SK-N-SH (cell line): ENCODE measurements at regions not wholly inside any gene's neighbourhood (a gene's known extent, or its start where the extent isn't known, plus 50 kb on each side); places are given as distances from the start of the nearest gene placed in this dataset.

Source experiments
- CTCF ChIA-PET: fragments of 300-600, 350-600 bp; formaldehyde crosslinking; extraction: SDS; loops from one replicate; lab custom pipeline; 2021; lab: Yijun Ruan, JAX
- POLR2A ChIA-PET: fragments of 350-600 bp; sonication (Branson Sonifier 250); formaldehyde crosslinking; extraction: SDS; loops from one replicate; lab custom pipeline; 2020; ENCODE audit warnings: antibody characterized with exemption, inconsistent platforms; lab: Yijun Ruan, JAX
- DNase-seq: peaks from one replicate; pipeline ENCODE4 v3.0.0; 2012
- H2AFZ ChIP-seq: fragments of 200-600 bp; sonication (generic); 2 replicates; pipeline ENCODE4 v1.8.1; 2016; ENCODE audit warnings: antibody characterized with exemption, mild to moderate bottlenecking, low read depth
- H3F3A ChIP-seq: fragments of 200-600 bp; sonication (generic); replicated peaks from 2 replicates; pipeline ENCODE3; 2016; ENCODE audit warnings: antibody characterized with exemption, mild to moderate bottlenecking; ENCODE audit not compliant: insufficient read depth
- H3K27ac ChIP-seq, 2 experiments: fragments of 200-500 bp in 1 of 2; fragments of 200-600 bp in 1 of 2; sonication (Bioruptor generic) in 1 of 2; sonication (generic), shearing (Covaris generic) in 1 of 2; 2 replicates each; pipeline versions ENCODE4 v1.5.1 to v1.6.1; 2014 to 2016; ENCODE audit warnings: low read depth in 2 of 2, inconsistent platforms in 1 of 2, low read length in 1 of 2, mild to moderate bottlenecking in 1 of 2, mixed read lengths in 1 of 2
- H3K27me3 ChIP-seq: fragments of 200-600 bp; sonication (generic), shearing (Covaris generic); 2 replicates; pipeline ENCODE4 v1.6.1; 2016; ENCODE audit warnings: mixed run types; ENCODE audit not compliant: insufficient read depth
- H3K36me3 ChIP-seq, 2 experiments: fragments of 200-500 bp in 1 of 2; fragments of 200-600 bp in 1 of 2; sonication (Bioruptor generic) in 1 of 2; sonication (generic) in 1 of 2; replicated peaks in 1 of 2; 2 replicates each; pipeline versions ENCODE3 to v1.5.1; 2014 to 2016; ENCODE audit warnings: low read length in 1 of 2, mild to moderate bottlenecking in 1 of 2; ENCODE audit not compliant: insufficient read depth in 2 of 2, control insufficient read depth in 1 of 2
- H3K4me1 ChIP-seq, 2 experiments: fragments of 200-500 bp in 1 of 2; fragments of 200-600 bp in 1 of 2; sonication (Bioruptor generic) in 1 of 2; sonication (generic), shearing (Covaris generic) in 1 of 2; 2 replicates each; pipeline versions ENCODE4 v1.5.1 to v1.6.1; 2014 to 2016; ENCODE audit warnings: low read depth in 1 of 2, low read length in 1 of 2, mixed run types in 1 of 2; ENCODE audit not compliant: insufficient read depth in 2 of 2, control insufficient read depth in 1 of 2
- H3K4me2 ChIP-seq: fragments of 200-600 bp; sonication (generic), shearing (Covaris generic); 2 replicates; pipeline ENCODE4 v1.6.1; 2017; ENCODE audit warnings: mixed run types
- H3K4me3 ChIP-seq, 2 experiments: fragments of 200-500 bp in 1 of 2; fragments of 200-600 bp in 1 of 2; sonication (Bioruptor generic) in 1 of 2; sonication (generic), shearing (Covaris generic) in 1 of 2; 2 replicates each; pipeline versions ENCODE4 v1.5.1 to v1.8.1; 2014 to 2016; ENCODE audit warnings: low read depth in 2 of 2, inconsistent platforms in 1 of 2, low read length in 1 of 2, mild to moderate bottlenecking in 1 of 2, mixed read lengths in 1 of 2, moderate library complexity in 1 of 2
- H3K79me2 ChIP-seq: fragments of 200-600 bp; sonication (generic); 2 replicates; pipeline ENCODE4 v1.8.1; 2017; ENCODE audit warnings: mild to moderate bottlenecking; ENCODE audit not compliant: insufficient read depth
- H3K9ac ChIP-seq: fragments of 200-600 bp; sonication (generic); 2 replicates; pipeline ENCODE4 v1.6.1; 2017; ENCODE audit warnings: mixed run types
- H3K9me2 ChIP-seq: fragments of 200-600 bp; sonication (generic); 2 replicates; pipeline ENCODE4 v1.6.1; 2017; ENCODE audit warnings: mixed run types
- H3K9me3 ChIP-seq: fragments of 200-600 bp; sonication (generic); 2 replicates; pipeline ENCODE4 v1.6.1; 2017; ENCODE audit warnings: mixed run types, mild to moderate bottlenecking, moderate library complexity
- H4K20me1 ChIP-seq: fragments of 200-600 bp; sonication (generic); 2 replicates; pipeline ENCODE4 v1.6.1; 2017; ENCODE audit warnings: mild to moderate bottlenecking, mixed run types; ENCODE audit not compliant: insufficient read depth
- ELF1 ChIP-seq: IDR thresholded peaks from 2 replicates; pipeline ENCODE4 v1.4.0; 2012
- FOXM1 ChIP-seq: IDR thresholded peaks from 2 replicates; pipeline ENCODE4 v1.4.0; 2012; ENCODE audit warnings: low read depth, mild to moderate bottlenecking
- GABPA ChIP-seq: IDR thresholded peaks from 2 replicates; pipeline ENCODE4 v1.4.0; 2012; ENCODE audit warnings: low read depth, mild to moderate bottlenecking
- GATA2 ChIP-seq: sonication (generic); formaldehyde crosslinking; IDR thresholded peaks from 2 replicates; pipeline ENCODE4 v1.5.0; 2020; ENCODE audit warnings: mild to moderate bottlenecking, missing genetic modification reagents
- NFIC ChIP-seq: IDR thresholded peaks from 2 replicates; pipeline ENCODE4 v1.4.0; 2012; ENCODE audit warnings: borderline replicate concordance
- NRF1 ChIP-seq: IDR thresholded peaks from 2 replicates; pipeline ENCODE4 v1.6.1; 2012; ENCODE audit warnings: low read depth, mild to moderate bottlenecking, low read length
- POLR2AphosphoS5 ChIP-seq: IDR thresholded peaks from 2 replicates; pipeline ENCODE4 v1.6.1; 2012; ENCODE audit warnings: low read depth, low read length
- RAD21 ChIP-seq: IDR thresholded peaks from 2 replicates; pipeline ENCODE4 v1.6.1; 2012; ENCODE audit warnings: mild to moderate bottlenecking, low read length
- RFX5 ChIP-seq: IDR thresholded peaks from 2 replicates; pipeline ENCODE4 v1.6.1; 2012; ENCODE audit warnings: mild to moderate bottlenecking, improper control_type of control experiment, low read length
- RXRA ChIP-seq: IDR thresholded peaks from 2 replicates; pipeline ENCODE4 v1.4.0; 2012; ENCODE audit warnings: low read depth, mild to moderate bottlenecking, borderline replicate concordance
- SIN3A ChIP-seq: IDR thresholded peaks from 2 replicates; pipeline ENCODE4 v1.6.1; 2012; ENCODE audit warnings: low read depth, mild to moderate bottlenecking, low read length, moderate library complexity, borderline replicate concordance
- SMC3 ChIP-seq: IDR thresholded peaks from 2 replicates; pipeline ENCODE4 v1.6.1; 2012; ENCODE audit warnings: low read depth, low read length, improper control_type of control experiment
- TAF1 ChIP-seq: IDR thresholded peaks from 2 replicates; pipeline ENCODE4 v1.6.1; 2012; ENCODE audit warnings: low read depth, mild to moderate bottlenecking, low read length, moderate library complexity, borderline replicate concordance
- TCF12 ChIP-seq: IDR thresholded peaks from 2 replicates; pipeline ENCODE4 v1.4.0; 2012
- TEAD4 ChIP-seq: IDR thresholded peaks from 2 replicates; pipeline ENCODE4 v1.4.0; 2012; ENCODE audit warnings: mild to moderate bottlenecking, borderline replicate concordance; ENCODE audit not compliant: insufficient read depth
- WGBS: methylation state at CpG from one replicate; pipeline ENCODE4 v1.1.6; 2017; ENCODE audit warnings: low lambda C conversion rate; 5-methylcytosine and 5-hydroxymethylcytosine counted together
- TF ChIP-seq, protein P1 (sequence below): fragments of 200-600 bp; sonication (generic); IDR thresholded peaks from 2 replicates; pipeline ENCODE4 v1.6.1; 2017; ENCODE audit warnings: antibody characterized with exemption, mild to moderate bottlenecking, moderate library complexity
- TF ChIP-seq, protein P2 (sequence below): IDR thresholded peaks from 2 replicates; pipeline ENCODE4 v1.4.0; 2012; ENCODE audit warnings: low read depth
- TF ChIP-seq, protein P3 (sequence below): fragments of 150-350 bp; IDR thresholded peaks from 2 replicates; pipeline ENCODE4 v1.6.1; 2016; ENCODE audit warnings: mild to moderate bottlenecking, low read depth, low read length
- TF ChIP-seq, protein P4 (sequence below): fragments of 150-350 bp; IDR thresholded peaks from 2 replicates; pipeline ENCODE4 v1.6.1; 2017; ENCODE audit warnings: antibody characterized with exemption, low read length, low read depth, borderline replicate concordance

- POLR2A ChIA-PET, result no interaction called here
- CTCF ChIA-PET, result no interaction called here
- no peaks in the 10 kb centered on the region for H3K79me2 ChIP-seq
Measured at GRCh38 chrX:98077440-98077839, 1193.7 kb downstream of the RPA4 start.

DNA sequence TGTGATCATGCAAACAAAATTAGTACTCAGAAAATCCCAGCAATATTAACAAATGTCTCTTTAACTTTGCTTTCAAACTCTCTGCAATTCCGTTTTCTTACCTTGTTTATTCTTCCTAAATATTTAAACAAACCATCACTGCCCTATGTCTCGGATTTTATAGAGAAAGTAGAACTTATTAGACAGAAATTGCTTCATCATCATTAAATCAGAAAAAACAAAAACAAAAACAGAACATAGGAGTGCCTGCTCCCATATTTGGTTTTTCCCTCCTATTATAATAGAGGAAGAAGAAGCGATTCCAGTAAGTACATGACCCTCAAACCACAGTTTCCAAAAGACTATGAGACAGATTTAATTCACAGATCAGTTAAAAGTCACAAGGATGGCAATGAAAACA, 1228.0 kb downstream of the RPA4 start:
- no peaks in the 10 kb centered on the region for H3K79me2 ChIP-seq
- TF ChIP-seq NRF1 (no peak), ELF1 (no peak)
- WGBS, result 2% methylated on average over 3 of the region's 3 CpGs
- no peak overlapping the region for H2AFZ ChIP-seq
- H3K9me2 ChIP-seq, result no peaks in the 10 kb centered on the region
- no peaks in the 10 kb centered on the region for H3K27me3 ChIP-seq
- no peak overlapping the region for H3K4me2 ChIP-seq
- no peaks in the 10 kb centered on the region for H3K9me3 ChIP-seq
- no peak for DNase-seq
- ChIA-PET POLR2A (no interaction called here), CTCF (no interaction called here)
- H3K36me3 ChIP-seq, result no peaks in the 10 kb centered on the region
- H3F3A ChIP-seq, result no peaks in the 10 kb centered on the region
- H3K27ac ChIP-seq, result no peak overlapping the region
- no peak overlapping the region for H3K9ac ChIP-seq
- H3K4me3 ChIP-seq, result no peak overlapping the region
- H3K4me1 ChIP-seq, result no peaks in the 10 kb centered on the region
- no peaks in the 10 kb centered on the region for H4K20me1 ChIP-seq

More at GRCh38 chrX:98077440-98077839, 1193.7 kb downstream of the RPA4 start:
- H3K4me3 ChIP-seq, result no peak overlapping the region
- H3K4me2 ChIP-seq, result no peak overlapping the region
- H2AFZ ChIP-seq, result no peak overlapping the region
- DNase-seq, result no peak
- H3K4me1 ChIP-seq, result no peaks in the 10 kb centered on the region
- H3K9me3 ChIP-seq, result no peaks in the 10 kb centered on the region
- H4K20me1 ChIP-seq, result no peaks in the 10 kb centered on the region
- no peaks in the 10 kb centered on the region for H3K36me3 ChIP-seq
- no peak overlapping the region for H3K27ac ChIP-seq
- H3F3A ChIP-seq, result no peaks in the 10 kb centered on the region
- H3K9me2 ChIP-seq, result no peaks in the 10 kb centered on the region
- WGBS, result 36% methylated on average over 5 of the region's 5 CpGs
- no peaks in the 10 kb centered on the region for H3K27me3 ChIP-seq
- TF ChIP-seq NFIC (no peak), RAD21 (no peak), RFX5 (no peak), TEAD4 (no peak), GABPA (no peak), SIN3A (no peak), TCF12 (no peak), FOXM1 (no peak), RXRA (no peak), TAF1 (no peak), GATA2 (CRISPR knock-in tag) (no peak), NRF1 (no peak), SMC3 (no peak), POLR2AphosphoS5 (no peak)
- TF ChIP-seq, protein P1, sequence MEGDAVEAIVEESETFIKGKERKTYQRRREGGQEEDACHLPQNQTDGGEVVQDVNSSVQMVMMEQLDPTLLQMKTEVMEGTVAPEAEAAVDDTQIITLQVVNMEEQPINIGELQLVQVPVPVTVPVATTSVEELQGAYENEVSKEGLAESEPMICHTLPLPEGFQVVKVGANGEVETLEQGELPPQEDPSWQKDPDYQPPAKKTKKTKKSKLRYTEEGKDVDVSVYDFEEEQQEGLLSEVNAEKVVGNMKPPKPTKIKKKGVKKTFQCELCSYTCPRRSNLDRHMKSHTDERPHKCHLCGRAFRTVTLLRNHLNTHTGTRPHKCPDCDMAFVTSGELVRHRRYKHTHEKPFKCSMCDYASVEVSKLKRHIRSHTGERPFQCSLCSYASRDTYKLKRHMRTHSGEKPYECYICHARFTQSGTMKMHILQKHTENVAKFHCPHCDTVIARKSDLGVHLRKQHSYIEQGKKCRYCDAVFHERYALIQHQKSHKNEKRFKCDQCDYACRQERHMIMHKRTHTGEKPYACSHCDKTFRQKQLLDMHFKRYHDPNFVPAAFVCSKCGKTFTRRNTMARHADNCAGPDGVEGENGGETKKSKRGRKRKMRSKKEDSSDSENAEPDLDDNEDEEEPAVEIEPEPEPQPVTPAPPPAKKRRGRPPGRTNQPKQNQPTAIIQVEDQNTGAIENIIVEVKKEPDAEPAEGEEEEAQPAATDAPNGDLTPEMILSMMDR, result no peak
- TF ChIP-seq, protein P2, sequence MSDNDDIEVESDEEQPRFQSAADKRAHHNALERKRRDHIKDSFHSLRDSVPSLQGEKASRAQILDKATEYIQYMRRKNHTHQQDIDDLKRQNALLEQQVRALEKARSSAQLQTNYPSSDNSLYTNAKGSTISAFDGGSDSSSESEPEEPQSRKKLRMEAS, result no peak
- TF ChIP-seq, protein P3, sequence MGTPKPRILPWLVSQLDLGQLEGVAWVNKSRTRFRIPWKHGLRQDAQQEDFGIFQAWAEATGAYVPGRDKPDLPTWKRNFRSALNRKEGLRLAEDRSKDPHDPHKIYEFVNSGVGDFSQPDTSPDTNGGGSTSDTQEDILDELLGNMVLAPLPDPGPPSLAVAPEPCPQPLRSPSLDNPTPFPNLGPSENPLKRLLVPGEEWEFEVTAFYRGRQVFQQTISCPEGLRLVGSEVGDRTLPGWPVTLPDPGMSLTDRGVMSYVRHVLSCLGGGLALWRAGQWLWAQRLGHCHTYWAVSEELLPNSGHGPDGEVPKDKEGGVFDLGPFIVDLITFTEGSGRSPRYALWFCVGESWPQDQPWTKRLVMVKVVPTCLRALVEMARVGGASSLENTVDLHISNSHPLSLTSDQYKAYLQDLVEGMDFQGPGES, result no peak
- TF ChIP-seq, protein P4, sequence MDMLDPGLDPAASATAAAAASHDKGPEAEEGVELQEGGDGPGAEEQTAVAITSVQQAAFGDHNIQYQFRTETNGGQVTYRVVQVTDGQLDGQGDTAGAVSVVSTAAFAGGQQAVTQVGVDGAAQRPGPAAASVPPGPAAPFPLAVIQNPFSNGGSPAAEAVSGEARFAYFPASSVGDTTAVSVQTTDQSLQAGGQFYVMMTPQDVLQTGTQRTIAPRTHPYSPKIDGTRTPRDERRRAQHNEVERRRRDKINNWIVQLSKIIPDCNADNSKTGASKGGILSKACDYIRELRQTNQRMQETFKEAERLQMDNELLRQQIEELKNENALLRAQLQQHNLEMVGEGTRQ, result no peak
- no peak overlapping the region for H3K9ac ChIP-seq
